Adrenal gland (tissue), 5 donors: ENCODE measurements at regions not wholly inside any gene's neighbourhood (a gene's known extent, or its start where the extent isn't known, plus 50 kb on each side); places are given as distances from the start of the nearest gene placed in this dataset.

Source experiments
- POLR2A ChIP-seq, 2 donors: fragments of 450-650 bp; IDR thresholded peaks; one replicate each; pipeline ENCODE4 v1.6.1; 2017; ENCODE audit warnings: antibody characterized with exemption in 2 of 2, mild to moderate bottlenecking in 2 of 2, moderate library complexity in 1 of 2
- TF ChIP-seq, protein P1 (sequence below), 6 experiments: fragments of 450-650 bp in 4 of 6; fragments of 200-600 bp in 2 of 6; sonication (generic) in 1 of 6; IDR thresholded peaks; 1 replicate in 5 of 6; 2 replicates in 1 of 6; pipeline versions ENCODE4 v1.5.1 to v1.8.0; 2016 to 2021; ENCODE audit warnings: antibody characterized with exemption in 6 of 6, mild to moderate bottlenecking in 2 of 6, moderate library complexity in 1 of 6
- donor health status: DM: no; HTN: no; CAD: no.

DNA sequence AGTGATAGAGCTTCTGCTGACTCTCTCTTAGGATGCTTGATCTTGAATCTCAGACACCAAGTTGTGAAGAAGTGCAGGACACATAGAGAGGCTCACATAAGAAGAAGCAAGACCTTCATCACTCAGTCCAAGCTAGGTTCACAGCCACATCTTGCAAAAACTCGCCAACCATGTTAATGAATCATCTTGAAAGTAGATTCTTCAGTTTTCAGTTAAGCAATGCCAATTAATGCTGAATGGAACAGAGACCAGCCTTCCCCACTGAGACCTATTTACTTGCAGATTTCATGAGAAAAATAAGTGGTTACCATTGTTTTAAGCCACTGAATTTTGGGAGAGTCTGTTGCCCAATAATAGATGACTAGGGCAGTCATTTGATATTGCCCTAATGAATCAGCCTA is 217.7 kb upstream of the EDIL3 start:
- TF ChIP-seq, protein P1, sequence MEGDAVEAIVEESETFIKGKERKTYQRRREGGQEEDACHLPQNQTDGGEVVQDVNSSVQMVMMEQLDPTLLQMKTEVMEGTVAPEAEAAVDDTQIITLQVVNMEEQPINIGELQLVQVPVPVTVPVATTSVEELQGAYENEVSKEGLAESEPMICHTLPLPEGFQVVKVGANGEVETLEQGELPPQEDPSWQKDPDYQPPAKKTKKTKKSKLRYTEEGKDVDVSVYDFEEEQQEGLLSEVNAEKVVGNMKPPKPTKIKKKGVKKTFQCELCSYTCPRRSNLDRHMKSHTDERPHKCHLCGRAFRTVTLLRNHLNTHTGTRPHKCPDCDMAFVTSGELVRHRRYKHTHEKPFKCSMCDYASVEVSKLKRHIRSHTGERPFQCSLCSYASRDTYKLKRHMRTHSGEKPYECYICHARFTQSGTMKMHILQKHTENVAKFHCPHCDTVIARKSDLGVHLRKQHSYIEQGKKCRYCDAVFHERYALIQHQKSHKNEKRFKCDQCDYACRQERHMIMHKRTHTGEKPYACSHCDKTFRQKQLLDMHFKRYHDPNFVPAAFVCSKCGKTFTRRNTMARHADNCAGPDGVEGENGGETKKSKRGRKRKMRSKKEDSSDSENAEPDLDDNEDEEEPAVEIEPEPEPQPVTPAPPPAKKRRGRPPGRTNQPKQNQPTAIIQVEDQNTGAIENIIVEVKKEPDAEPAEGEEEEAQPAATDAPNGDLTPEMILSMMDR (IDR thresholded peaks at IDR 0.05) = no peak
- TF ChIP-seq POLR2A (IDR thresholded peaks at IDR 0.05) = no peak
